HUDEP-2 (cell line): ENCODE measurements at regions not wholly inside any gene's neighbourhood (a gene's known extent, or its start where the extent isn't known, plus 50 kb on each side); places are given as distances from the start of the nearest gene placed in this dataset.

Experiments
- DNase-seq, 76 experiments: peaks; one replicate each; lab custom pipeline; 2025; ENCODE audit not compliant: unreplicated experiment in 76 of 76; lab: John Stamatoyannopoulos, UW

GRCh38 chr7:156487811-156488533 is 152.6 kb upstream of the RNF32 start:
- no peak for DNase-seq

GRCh38 chr7:156480671-156481070 is 159.9 kb upstream of the RNF32 start:
- DNase-seq, result no peak

GRCh38 chr7:156479596-156479995 is 161.0 kb upstream of the RNF32 start:
- DNase-seq, result no peak

GRCh38 chr7:156478486-156478885 is 162.1 kb upstream of the RNF32 start:
- DNase-seq, result no peak

GRCh38 chr7:156475666-156476065 is 164.9 kb upstream of the RNF32 start:
- DNase-seq, result no peak

- DNase-seq, result no peak
These were observed 165.4 kb upstream of the RNF32 start for GRCh38 chr7:156475179-156475578.

- no peak for DNase-seq
These were observed 166.3 kb upstream of the RNF32 start for GRCh38 chr7:156474241-156474743.

GRCh38 chr7:156473476-156474240 is 166.9 kb upstream of the RNF32 start:
- peak in 12 of 76 experiments; percentile 2 to 21 (median 10) for DNase-seq

- no peak for DNase-seq
These were observed 168.3 kb upstream of the RNF32 start for GRCh38 chr7:156472267-156472666.

- DNase-seq, result no peak
These were observed 169.9 kb upstream of the RNF32 start for GRCh38 chr7:156470399-156471320.

GRCh38 chr7:156466955-156467625 is 173.5 kb upstream of the RNF32 start:
- DNase-seq, result no peak

GRCh38 chr7:156466272-156466671 is 174.3 kb upstream of the RNF32 start:
- DNase-seq, result no peak

GRCh38 chr7:156465186-156465585 is 175.4 kb upstream of the RNF32 start:
- DNase-seq, result no peak

GRCh38 chr7:156464339-156464738 is 176.2 kb upstream of the RNF32 start:
- no peak for DNase-seq

- no peak for DNase-seq
These were observed 177.3 kb upstream of the RNF32 start for GRCh38 chr7:156463280-156463679.

- DNase-seq, result no peak
These were observed 178.5 kb upstream of the RNF32 start for GRCh38 chr7:156461881-156462665.

- no peak for DNase-seq
These were observed 179.5 kb upstream of the RNF32 start for GRCh38 chr7:156460858-156461627.

GRCh38 chr7:156459582-156459981 is 181.0 kb upstream of the RNF32 start:
- DNase-seq, result no peak

- no peak for DNase-seq
These were observed 181.5 kb upstream of the RNF32 start for GRCh38 chr7:156459067-156459466.
